IPS-20b (cell line): ENCODE measurements at regions not wholly inside any gene's neighbourhood (a gene's known extent, or its start where the extent isn't known, plus 50 kb on each side); places are given as distances from the start of the nearest gene placed in this dataset.
"Not testable (repeated sequence)": the region's sequence is repeated elsewhere in the genome, so short reads cannot be mapped to it uniquely, and the experiment has no call there.

ENCODE experiments used
- H3K27ac ChIP-seq: one replicate; pipeline ENCODE4 v1.5.1; 2013; ENCODE audit warnings: low read length
- H3K27me3 ChIP-seq: 2 replicates; pipeline ENCODE4 v1.6.1; 2013; ENCODE audit warnings: mild to moderate bottlenecking, low read length, inconsistent platforms; ENCODE audit not compliant: insufficient read depth
- H3K36me3 ChIP-seq: 2 replicates; pipeline ENCODE4 v1.6.1; 2013; ENCODE audit warnings: low read depth, mild to moderate bottlenecking, inconsistent platforms, low read length, moderate library complexity; ENCODE audit not compliant: insufficient read depth
- H3K4me1 ChIP-seq: 2 replicates; pipeline ENCODE4 v1.6.1; 2013; ENCODE audit warnings: mild to moderate bottlenecking, control low read depth, inconsistent platforms, low read length, moderate library complexity; ENCODE audit not compliant: insufficient read depth
- H3K4me3 ChIP-seq: 2 replicates; pipeline ENCODE4 v1.5.1; 2013; ENCODE audit warnings: mild to moderate bottlenecking, low read length, inconsistent platforms
- H3K9ac ChIP-seq: 2 replicates; pipeline ENCODE4 v1.6.1; 2013; ENCODE audit warnings: low read depth, mild to moderate bottlenecking, inconsistent platforms, low read length, moderate library complexity
- H3K9me3 ChIP-seq: 2 replicates; pipeline ENCODE4 v1.6.1; 2013; ENCODE audit warnings: mild to moderate bottlenecking, low read depth, low read length, inconsistent platforms; ENCODE audit not compliant: insufficient read depth

GRCh38 chr5:117333011-117333410, 758.4 kb upstream of the SEMA6A start:
- H3K9me3 ChIP-seq, result peaks cover 4% of the 10 kb centered on the region; the same call in 1 of the 2 replicates
- H3K4me3 ChIP-seq, result no peak overlapping the region
- H3K9ac ChIP-seq, result no peak overlapping the region
- H3K4me1 ChIP-seq, result no peaks in the 10 kb centered on the region
- no peaks in the 10 kb centered on the region for H3K36me3 ChIP-seq
- no peaks in the 10 kb centered on the region for H3K27me3 ChIP-seq
- H3K27ac ChIP-seq, result no peak overlapping the region

- Histone ChIP-seq H3K9ac (no peak overlapping the region), H3K27me3 (no peaks in the 10 kb centered on the region), H3K9me3 (peaks cover 4% of the 10 kb centered on the region; the same call in 1 of the 2 replicates), H3K27ac (no peak overlapping the region), H3K4me1 (no peaks in the 10 kb centered on the region), H3K36me3 (no peaks in the 10 kb centered on the region), H3K4me3 (no peak overlapping the region)
These were observed 757.7 kb upstream of the SEMA6A start for GRCh38 chr5:117332341-117332740.

DNA sequence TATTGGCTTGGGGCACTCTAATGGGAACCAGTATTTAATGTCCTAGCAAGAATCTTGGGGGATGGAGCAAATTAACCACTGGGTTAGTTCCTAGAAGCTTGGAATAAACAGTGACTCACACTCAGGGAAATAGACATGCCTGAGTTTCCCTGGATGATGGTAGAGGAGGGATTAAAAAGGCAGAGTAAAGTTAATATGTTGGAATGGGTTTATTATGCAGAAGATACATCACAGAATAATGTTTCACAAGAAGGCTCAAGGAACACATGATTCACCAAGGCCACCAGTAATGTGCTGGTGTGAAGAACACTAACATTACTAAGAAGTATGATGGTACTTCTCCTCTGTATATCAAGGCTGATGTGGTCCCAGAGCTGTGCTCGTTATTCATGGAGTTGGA, 752.9 kb upstream of the SEMA6A start:
- H3K4me3 ChIP-seq, result no peak overlapping the region
- H3K4me1 ChIP-seq, result no peaks in the 10 kb centered on the region
- H3K9me3 ChIP-seq, result peaks cover 10% of the 10 kb centered on the region
- H3K27ac ChIP-seq, result no peak overlapping the region
- no peak overlapping the region for H3K9ac ChIP-seq
- no peaks in the 10 kb centered on the region for H3K36me3 ChIP-seq
- H3K27me3 ChIP-seq, result no peaks in the 10 kb centered on the region

DNA sequence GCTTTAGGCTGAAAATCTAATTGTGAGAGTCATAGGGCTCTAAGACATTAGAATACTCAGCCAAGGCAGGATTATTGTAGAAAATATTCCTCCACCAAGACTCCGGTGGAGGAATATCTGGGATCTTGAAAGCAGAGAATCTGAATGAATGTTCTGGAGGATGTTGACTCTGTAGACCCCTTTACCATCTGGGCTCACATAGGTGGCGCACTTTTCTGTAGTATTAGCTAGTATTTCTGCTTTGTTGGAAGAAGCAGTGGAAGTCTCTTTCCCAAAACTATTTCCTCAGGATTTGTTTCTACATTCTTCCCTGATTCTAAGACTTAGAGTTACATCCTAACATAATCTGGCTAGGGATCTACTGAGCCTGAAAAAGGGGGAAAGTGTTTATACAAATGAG, 752.4 kb upstream of the SEMA6A start:
- H3K4me1 ChIP-seq, result no peaks in the 10 kb centered on the region
- no peaks in the 10 kb centered on the region for H3K27me3 ChIP-seq
- H3K9me3 ChIP-seq, result peaks cover 10% of the 10 kb centered on the region
- no peak overlapping the region for H3K4me3 ChIP-seq
- no peak overlapping the region for H3K9ac ChIP-seq
- H3K36me3 ChIP-seq, result no peaks in the 10 kb centered on the region
- H3K27ac ChIP-seq, result no peak overlapping the region

- Histone ChIP-seq H3K36me3 (no peaks in the 10 kb centered on the region), H3K9me3 (no peaks in the 10 kb centered on the region), H3K4me1 (peaks cover 4% of the 10 kb centered on the region; the same call in 1 of the 2 replicates), H3K27ac (no peak overlapping the region), H3K4me3 (no peak overlapping the region), H3K9ac (no peak overlapping the region), H3K27me3 (no peaks in the 10 kb centered on the region)
These were observed 743.9 kb upstream of the SEMA6A start for GRCh38 chr5:117318528-117318927.

- no peak overlapping the region for H3K9ac ChIP-seq
- peaks cover 4% of the 10 kb centered on the region; the same call in 1 of the 2 replicates for H3K4me1 ChIP-seq
- no peaks in the 10 kb centered on the region for H3K27me3 ChIP-seq
- no peaks in the 10 kb centered on the region for H3K9me3 ChIP-seq
- no peak overlapping the region for H3K4me3 ChIP-seq
- H3K27ac ChIP-seq, result no peak overlapping the region
- no peaks in the 10 kb centered on the region for H3K36me3 ChIP-seq
These were observed 740.5 kb upstream of the SEMA6A start for GRCh38 chr5:117315170-117315569.

DNA sequence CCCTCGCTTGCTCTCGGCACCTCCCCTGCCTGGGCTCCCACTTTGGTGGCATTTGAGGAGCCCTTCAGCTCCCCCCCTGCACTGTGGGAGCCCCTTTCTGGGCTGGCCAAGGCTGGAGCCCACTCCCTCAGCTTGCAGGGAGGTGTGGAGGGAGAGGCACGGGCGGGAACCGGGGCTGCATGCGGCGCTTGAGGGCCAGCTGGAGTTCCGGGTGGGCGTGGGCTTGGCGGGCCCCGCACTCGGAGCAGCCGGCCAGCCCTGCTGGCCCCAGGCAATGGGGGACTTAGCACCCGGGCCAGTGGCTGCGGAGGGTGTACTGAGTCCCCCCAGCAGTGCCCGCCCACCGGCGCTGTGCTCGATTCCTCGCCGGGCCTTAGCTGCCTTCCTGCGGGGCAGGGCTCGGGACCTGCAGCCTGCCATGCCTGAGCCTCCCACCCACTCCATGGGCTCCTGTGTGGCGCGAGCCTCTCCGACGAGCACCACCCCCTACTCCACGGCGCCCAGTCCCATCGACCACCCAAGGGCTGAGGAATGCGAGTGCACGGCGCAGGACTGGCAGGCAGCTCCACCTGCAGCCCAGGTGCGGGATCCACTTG, 730.0 kb upstream of the SEMA6A start:
- not testable (repeated sequence) for H3K27ac ChIP-seq, H3K27me3 ChIP-seq, H3K36me3 ChIP-seq, H3K9me3 ChIP-seq, H3K4me1 ChIP-seq, H3K9ac ChIP-seq, H3K4me3 ChIP-seq

- H3K36me3 ChIP-seq, result no peaks in the 10 kb centered on the region
- H3K27ac ChIP-seq, result no peak overlapping the region
- no peaks in the 10 kb centered on the region for H3K27me3 ChIP-seq
- H3K4me1 ChIP-seq, result peaks cover 5% of the 10 kb centered on the region
- H3K9ac ChIP-seq, result no peak overlapping the region
- no peak overlapping the region for H3K4me3 ChIP-seq
- H3K9me3 ChIP-seq, result no peaks in the 10 kb centered on the region
These were observed 728.3 kb upstream of the SEMA6A start for GRCh38 chr5:117302949-117303348.

- no peaks in the 10 kb centered on the region for H3K27me3 ChIP-seq
These were observed 727.9 kb upstream of the SEMA6A start for GRCh38 chr5:117302473-117302872.

DNA sequence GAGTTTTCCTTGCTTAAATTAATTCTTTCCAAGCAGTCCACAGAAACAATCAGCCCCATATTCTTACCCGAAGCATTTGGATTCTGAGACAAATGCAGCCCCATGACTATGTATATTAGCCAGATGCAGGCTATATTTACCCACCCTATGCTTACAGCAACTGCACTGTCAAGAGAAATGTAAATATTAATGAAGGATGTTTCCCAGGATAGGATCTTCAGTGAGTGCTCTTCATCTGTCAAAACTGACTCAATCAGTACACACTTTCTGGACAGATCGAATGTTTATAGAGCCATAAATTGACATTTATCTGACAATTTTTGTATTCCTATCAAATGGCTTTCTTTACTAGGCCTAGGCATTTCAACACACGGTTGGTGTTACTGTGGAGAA, 725.3 kb upstream of the SEMA6A start:
- H3K27ac ChIP-seq, result no peak overlapping the region

More at GRCh38 chr5:117302473-117302872, 727.9 kb upstream of the SEMA6A start:
- Histone ChIP-seq H3K4me3 (no peak overlapping the region), H3K9ac (no peak overlapping the region), H3K27ac (no peak overlapping the region), H3K4me1 (peaks cover 5% of the 10 kb centered on the region), H3K36me3 (no peaks in the 10 kb centered on the region), H3K9me3 (no peaks in the 10 kb centered on the region)

GRCh38 chr5:117299224-117299935, 724.8 kb upstream of the SEMA6A start:
- peaks cover 5% of the 10 kb centered on the region for H3K4me1 ChIP-seq
- no peaks in the 10 kb centered on the region for H3K27me3 ChIP-seq
- no peaks in the 10 kb centered on the region for H3K9me3 ChIP-seq
- no peak overlapping the region for H3K9ac ChIP-seq
- no peaks in the 10 kb centered on the region for H3K36me3 ChIP-seq
- no peak overlapping the region for H3K27ac ChIP-seq
- no peak overlapping the region for H3K4me3 ChIP-seq

More for the DNA sequence above, 725.3 kb upstream of the SEMA6A start:
- Histone ChIP-seq H3K36me3 (no peaks in the 10 kb centered on the region), H3K4me3 (no peak overlapping the region), H3K27me3 (no peaks in the 10 kb centered on the region), H3K9me3 (no peaks in the 10 kb centered on the region), H3K9ac (no peak overlapping the region), H3K4me1 (peaks cover 5% of the 10 kb centered on the region)

- Histone ChIP-seq H3K36me3 (no peaks in the 10 kb centered on the region), H3K9ac (no peak overlapping the region), H3K9me3 (no peaks in the 10 kb centered on the region; the same call in 1 of the 2 replicates), H3K27ac (no peak overlapping the region), H3K4me3 (no peak overlapping the region), H3K27me3 (no peaks in the 10 kb centered on the region), H3K4me1 (no peaks in the 10 kb centered on the region)
These were observed 722.2 kb upstream of the SEMA6A start for GRCh38 chr5:117296872-117297271.
